ENCODE measurements at regions not wholly inside any gene's neighbourhood (a gene's known extent, or its start where the extent isn't known, plus 50 kb on each side); places are given as distances from the start of the nearest gene placed in this dataset.

DNA sequence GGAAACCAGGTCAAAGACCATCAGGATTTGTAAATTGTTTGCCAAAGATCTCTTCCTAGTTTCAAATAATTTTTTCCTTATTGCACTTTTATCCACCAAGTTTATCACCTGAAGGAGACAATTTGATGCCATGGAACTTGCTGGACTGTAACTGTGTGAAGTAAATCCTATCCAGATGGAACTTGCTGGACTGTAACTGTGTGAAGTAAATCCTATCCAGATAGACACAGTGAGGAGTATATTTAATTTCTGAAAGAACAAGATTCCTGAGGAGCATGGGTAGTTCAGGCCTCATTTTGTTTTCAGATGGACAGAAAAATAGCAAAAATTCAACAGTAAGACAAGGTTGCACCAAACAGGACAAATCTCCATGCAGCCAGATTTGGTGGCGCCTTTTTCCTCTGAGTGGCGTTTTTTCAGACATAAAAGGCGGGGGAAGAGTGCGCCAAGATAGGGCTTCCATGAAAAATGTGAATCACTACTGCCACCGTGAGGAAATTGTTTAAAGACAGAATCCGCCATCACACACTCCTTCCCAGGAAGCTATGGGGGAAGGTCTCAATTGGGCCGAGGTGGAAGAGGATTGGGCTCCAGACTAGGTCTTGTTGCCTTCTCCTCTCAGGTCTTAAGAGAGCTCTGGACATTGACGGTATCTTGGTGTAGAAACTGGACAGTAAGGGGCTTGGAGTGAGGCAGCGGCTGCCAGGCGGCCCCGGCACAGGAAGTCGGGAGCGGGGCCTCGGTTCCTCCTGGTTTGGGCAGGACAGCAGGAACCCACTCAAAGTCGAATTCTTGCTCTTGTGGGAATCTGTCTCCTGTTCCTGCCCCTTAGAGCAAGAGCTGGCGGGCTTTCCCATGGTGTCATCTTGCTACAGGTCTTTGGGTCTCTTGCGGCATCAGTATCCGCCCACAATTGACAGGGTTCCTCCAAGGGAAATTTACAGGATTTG, 234.7 kb downstream of the OR13H1 start:
- no peak for DNase-seq (ENCODE audit: low spot score)

DNA sequence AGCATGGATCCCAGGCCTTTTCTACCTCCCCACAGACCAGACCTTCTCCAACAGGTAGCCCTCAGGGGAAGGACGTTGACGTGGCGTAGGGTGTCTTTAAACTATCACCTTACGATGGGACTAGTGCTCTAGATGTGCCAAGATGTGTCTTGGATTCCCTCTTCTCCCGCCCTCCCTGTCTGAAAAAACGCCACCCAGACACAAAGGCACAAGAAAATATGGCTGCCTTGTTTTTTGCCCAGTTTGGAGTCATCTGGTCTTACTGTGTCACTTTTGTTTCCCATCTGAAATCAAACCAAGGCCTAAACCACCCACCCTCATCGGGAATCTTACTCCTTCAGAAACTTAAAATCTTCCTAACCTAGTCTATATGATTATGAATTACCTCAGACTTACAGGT, 235.4 kb downstream of the OR13H1 start:
- DNase-seq (ENCODE audit: low spot score) = no peak

DNA sequence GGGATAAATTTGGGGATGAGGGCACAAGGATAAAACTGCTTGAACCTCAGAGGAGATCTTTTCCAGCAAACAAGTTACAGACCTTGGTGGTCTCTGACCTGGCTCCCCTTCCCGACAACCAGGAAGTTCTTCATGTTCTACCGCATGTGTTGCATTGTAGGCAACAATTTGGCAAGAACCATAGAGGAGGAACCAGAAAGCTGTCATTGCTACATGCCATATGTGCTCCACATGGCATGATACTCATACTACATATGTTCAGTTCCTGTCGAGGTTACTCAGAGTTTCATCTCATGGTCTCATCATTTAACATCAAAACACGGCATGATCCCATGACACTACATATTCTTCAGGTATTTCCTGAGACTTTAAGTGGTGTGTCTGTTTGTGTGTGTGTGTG, 235.9 kb downstream of the OR13H1 start:
- DNase-seq (ENCODE audit: low spot score) = no peak

DNA sequence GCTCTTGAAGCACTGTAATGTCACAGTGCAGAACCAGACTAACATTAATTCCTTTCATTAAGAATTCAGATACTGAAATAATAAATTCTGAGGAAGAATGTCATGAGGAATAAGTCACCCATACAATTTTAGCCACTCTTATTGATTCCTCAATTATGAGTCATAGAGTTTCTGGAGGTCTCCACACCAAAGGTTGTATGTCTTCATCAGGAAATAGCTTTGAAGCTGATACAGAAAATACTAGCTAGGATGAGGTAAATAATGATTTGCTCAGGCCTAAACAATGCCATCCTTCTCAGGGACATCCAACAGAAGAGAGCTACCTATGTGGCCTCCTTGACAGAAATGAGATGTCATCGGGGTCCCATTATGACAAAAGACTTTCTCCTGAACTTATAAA, 238.8 kb downstream of the OR13H1 start:
- no peak for DNase-seq (ENCODE audit: low spot score)

DNA sequence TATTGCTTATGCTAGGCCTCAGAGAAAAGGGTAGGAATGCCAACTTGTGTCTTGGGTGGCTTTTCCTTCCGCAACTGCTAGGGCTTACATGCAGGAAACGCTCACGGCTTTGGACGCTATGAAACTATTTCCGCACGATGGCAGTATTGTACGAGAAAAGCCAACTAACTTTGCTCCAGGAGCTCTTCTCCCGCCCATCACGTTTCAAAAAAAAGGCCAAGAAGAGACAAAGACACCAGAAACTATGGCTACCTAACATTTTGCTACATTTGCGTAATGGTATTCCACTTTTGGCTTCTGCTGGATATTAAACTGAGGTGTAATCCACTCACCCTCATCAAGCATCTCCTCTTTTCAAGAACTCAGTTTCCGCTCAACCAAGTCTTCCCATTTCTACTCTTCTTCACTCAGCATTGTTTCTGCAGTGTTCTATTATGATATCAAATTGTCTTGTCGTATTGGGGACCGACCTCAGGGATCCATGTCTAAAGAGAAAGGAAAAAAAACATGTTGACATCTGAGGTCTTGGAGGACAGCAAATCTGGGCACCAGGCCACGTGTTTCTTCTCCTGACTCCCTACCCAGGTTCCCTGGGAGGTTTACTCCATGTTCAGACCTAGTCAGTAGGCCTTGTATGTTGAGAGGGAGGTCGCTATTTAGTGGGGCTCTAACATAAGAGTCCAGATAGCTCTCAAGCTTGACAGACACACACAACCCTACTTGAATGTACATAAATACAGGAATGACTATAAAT, 239.4 kb upstream of the STK26 start:
- no peak for DNase-seq (ENCODE audit: low spot score)

DNA sequence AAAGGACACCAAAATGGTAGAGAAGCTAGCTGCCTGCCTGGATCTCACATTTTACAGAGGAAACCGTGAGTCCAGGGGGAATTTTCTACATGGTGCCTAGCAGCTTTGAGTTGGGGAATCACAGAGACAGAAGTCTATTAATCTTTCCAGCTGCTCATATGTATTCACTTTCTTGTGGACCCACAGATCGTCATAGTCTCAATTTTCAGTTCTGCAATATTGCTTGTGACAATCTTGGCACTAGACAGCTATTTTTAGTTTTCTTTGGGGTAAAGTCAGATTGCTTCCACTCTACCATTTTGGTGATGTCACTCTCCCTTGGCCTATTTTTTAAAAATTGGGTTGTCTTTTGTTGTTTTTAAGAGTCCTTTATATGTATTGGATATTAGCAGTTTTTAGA, 233.4 kb upstream of the STK26 start:
- DNase-seq (ENCODE audit: low spot score) = no peak

DNA sequence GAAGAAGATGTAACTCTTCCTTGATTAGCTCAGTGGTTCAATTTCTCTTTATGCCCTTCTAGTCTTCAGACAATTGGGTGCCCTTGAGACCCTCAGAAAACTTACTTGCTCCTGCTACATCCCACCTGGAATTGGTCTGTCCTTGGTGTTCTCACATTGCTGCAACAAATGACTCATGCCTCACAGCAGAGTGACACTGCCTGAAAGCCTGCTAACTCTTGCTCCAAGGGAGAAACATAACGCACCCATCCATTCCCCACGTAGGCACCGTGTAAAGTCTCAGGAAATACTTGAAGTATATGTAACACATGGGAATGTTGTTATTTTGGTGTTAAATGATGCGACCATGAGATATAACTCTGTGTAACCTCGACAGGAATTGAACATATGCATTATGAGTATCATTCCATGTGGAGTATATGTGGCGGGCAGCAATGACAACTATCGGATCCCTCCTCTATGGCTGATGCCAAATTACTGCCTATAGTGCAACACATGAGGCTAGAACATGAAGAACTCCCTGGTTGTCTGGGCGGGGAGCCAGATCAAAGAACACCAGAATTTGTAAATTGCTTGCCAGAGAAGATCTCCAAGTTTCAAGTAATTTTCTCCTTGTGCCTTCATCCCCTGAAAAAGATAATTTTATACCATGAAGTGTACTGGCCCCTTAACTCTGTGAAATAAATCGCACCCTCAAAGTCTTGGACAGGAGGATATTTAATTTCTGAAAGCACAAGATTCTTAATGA, 231.3 kb upstream of the STK26 start:
- no peak for DNase-seq (ENCODE audit: low spot score)

DNA sequence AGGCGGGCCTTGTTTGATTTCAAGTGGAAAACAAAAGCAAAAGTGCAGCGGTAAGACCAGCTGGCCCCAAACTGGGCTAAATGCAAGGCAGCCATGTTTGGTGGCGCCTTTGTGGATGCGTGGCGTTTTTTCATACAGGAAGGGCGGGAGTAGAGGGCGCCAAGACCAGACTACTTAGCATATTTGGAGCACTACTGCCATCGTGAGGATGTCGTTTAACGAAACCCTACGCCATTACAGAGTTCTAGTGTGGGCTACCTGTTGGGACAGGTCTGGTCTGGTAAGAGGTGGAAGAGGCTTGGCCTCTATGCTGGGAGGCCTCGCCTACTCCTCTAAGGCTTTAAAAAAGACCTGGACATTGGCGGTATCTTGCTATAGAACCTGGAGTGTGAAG, 230.7 kb upstream of the STK26 start:
- DNase-seq (ENCODE audit: low spot score) = no peak

DNA sequence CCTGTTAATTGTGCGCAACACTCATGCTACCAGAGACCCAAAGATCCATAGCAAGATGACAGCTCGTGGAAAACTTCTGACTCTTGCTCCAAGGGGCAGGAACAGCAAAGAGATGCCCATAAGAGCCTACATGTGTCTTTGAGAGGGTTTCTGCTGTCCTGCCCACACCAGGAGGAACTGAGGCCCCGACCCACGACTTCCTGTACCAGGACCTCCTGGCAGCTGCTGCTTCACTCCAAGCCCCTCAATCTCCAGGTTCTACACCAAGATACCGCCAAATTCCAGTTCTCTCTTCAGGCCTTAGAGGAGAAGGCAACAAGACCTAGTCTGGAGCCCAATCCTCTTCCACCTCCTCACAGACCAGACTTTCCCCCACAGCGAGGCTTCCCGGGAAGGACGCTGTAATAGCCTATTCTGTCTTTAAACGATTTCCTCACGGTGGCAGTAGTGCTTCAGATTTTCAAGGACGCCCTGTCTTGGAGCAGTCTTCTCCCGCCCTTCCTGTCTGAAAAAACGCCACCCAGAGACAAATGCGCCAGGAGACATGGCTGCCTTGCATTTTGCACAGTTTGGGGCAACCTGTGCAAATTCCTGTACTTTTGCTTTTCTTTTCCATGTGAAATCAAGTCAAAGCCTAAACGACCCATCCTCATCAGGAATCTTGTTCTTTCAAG, 230.2 kb upstream of the STK26 start:
- DNase-seq (ENCODE audit: low spot score) = no peak

DNA sequence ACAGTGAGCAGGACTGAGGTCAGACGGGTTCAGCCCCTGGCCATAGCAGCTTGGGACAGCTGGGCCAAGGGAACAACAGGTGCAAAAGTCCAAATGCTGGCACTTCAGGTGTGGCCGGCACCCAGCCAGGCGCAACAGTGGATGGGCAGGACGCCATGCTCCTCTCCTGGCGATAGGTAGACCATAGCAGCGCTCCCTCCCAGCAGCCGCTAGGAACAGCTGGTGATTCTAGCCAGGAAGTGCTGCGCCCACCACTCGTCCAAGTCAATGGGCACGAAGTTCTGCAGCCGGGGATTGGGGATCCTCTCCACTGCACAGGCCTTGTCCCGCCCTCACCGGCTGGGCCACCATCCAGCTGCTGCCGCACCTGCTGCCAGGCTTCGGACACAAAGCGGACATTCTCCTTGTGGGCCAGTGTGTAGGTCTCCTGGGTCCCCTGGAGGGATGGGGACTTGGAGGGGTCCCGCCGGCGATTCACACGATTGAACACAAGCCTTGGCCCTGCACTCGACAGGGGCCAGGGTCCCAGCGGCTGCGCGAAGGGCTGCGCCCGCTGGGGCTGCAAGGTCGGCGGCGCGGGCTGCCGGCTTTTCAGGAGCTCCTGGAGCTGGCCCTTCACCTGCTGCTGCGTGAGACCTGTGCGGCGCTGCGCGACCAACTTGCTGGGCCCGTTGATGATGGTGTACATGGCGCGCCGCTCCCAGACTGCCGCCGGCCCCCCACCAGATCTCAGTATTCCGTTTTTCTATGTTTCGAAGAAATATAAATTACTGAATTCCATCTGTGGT, 227.5 kb upstream of the STK26 start:
- DNase-seq (ENCODE audit: low spot score) = no peak

DNA sequence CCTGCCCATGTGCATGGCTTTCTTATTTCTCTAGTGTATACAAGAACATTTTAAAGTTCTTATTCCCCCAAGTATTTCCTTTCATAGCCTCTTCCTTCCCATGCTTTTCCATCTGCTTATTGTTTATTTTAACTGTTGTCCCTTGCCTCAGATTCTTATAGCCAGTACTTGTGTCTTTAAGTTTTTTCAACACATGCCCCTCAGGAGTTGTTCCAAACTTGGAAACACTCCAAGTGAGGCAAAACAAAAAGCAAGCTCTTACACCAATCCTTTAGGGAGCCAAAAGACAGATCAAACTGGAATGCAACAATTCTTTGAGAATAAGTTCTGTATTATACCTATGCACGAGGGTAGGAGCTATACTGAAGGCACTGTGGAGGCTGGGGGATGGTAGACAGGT, 222.0 kb upstream of the STK26 start:
- DNase-seq (ENCODE audit: low spot score) = no peak

DNA sequence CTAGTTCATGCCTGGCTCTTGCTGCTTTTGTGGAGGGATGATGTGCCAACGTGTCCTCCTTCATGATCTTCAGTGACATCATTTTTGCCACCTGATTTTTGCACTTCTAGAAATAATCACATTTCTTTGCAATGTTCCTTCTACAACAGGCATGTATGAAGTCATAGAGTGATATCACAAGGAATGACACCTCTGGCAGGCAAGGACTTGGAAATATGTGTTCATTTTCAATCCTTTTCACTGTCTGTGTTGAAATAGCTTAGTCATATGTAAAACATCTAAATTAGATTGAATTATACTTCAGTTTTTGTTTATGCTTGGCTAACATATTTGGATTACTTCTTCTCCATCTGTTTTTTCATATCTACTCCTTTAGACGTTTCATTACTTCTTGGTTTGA, 221.2 kb upstream of the STK26 start:
- no peak for DNase-seq (ENCODE audit: low spot score)

DNA sequence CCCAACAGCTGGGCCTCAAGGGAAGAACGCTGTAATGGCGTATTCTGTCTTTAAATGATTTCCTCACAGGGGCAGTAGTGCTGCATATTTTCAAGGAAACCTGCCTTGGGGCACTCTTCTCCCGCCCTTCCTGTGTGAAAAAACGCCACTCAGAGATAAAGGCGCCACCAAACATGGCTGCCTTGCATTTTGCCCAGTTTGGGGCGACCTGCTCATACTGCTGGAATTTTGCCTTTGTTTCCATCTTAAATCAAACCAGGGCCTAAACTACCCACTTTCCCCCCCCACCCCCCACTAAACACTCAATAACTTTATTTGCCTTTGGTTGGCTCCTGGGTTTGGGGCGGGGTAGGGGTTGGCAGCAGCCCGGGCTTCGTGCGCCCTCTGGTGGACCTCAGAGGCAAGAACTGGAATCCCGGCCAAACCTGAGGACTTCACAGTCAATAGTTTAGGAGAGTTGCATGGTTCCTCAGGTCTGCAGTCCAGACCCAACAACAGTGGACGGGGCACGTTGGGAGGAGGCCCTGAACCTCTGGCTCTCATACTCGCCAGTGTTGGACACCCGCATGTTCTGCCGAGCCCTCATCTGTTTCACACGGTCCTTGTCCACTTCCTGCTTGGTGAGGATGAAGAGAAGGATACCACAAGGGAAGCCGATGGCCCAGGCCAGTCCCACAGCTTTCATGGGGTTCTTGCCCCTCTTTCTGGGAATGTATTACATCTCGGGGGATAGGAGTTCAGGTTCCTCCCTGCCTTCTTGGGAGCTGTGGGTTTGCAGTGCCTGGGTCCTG, 220.1 kb upstream of the STK26 start:
- peak; percentile 40 for DNase-seq (ENCODE audit: low spot score)

DNA sequence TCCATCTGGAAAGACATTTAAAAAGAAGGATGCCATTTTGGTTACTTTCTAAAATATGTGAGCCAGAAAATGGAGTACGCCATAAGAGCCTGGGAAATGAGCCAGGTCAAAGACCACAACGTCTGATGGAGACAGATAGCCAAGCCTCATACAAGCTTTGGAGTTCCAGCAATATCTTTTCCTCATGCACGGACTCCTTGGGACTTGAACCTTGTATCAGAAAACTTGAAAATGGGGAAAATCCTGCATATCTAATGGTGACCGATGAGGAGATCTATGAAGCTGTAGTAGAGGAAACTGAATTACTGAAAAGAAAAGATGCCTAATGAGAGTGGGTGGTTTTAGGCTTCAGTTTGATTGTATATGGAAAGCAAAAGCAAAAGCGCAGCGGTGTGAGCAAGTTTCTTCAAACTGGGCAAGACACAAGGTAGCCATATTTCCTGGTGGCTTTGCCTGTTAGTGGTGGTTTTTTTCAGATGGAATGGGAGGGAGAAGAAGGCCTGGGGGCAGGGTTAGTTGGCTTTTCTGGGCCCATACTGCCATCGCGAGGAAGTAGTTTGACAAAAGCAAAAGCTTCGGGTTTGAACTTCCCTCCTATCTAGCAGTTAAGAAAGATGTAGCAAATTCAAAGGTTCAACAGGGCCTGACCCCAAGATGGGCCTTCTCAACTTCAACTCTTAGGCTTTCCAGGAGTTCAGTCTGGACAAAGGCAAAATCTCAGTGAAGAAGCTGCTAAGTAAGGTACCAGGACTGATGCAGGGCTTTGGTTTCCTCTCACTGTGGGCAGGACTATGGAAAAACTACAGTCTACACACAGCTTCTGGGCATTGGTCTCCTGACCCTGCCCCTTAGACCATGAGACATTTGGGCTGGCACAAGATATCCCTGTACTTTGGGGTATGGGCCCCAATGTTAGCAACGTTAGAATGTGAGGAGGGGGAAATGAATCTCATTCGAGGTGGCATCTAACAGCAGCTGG, 210.0 kb upstream of the STK26 start:
- no peak for DNase-seq (ENCODE audit: low spot score)

DNA sequence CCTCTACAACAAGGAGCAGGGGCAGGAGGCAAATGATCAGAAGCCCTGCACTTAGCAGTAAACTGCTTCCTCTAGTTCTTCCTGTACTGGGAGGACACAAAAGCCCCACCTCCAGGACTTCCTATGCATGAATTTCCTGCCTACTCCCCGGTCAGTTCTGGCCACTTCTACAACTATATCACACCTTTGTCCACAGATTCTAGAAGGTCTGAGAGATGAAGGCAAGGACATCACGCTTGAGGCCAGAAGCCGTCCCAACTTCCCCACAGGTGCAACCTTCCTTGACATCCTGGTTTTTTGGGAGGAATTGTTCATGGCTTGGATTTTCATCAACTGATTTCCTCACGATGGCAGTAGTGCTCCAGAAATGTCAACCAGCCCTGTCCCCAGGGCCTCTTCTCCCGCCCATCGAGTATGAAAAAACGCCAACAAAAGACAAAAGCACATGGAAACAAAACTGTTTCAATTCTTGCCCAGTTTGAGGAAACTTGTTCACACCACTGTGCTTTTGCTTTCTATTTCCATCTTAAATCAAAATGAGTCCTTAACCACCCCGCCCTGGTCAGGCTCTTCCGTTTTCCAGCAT, 206.5 kb upstream of the STK26 start:
- DNase-seq (ENCODE audit: low spot score) = no peak

DNA sequence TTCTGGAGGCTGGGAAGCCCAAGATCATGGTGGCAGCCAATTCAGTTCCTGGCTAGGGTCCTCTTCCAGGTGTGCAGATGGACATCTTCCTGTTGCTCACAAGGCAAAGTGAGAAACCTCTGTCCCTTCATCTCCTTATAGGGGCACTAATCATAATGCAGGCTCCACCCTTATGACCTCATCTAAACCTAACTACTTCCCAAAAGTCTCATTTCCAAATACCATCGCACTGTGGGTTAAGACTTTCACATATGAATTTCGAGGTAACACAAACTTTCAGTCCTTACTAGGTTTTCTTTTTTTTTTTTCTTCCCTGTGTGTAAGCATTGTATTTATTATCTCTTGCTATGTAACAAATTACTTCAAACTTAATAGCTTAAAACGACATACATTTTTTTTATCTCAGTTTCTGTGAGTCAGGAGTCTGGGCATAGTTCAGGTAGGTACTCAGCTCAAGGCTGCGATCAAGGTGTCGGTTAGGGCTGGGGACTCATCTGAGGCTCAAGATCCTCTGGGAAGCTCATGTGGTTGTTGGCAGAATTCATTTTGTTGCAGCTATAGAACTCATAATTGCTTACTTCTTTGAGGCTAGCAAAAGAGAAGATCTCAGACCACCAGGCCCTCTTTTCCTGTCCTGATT, 204.7 kb upstream of the STK26 start:
- no peak for DNase-seq (ENCODE audit: low spot score)

DNA sequence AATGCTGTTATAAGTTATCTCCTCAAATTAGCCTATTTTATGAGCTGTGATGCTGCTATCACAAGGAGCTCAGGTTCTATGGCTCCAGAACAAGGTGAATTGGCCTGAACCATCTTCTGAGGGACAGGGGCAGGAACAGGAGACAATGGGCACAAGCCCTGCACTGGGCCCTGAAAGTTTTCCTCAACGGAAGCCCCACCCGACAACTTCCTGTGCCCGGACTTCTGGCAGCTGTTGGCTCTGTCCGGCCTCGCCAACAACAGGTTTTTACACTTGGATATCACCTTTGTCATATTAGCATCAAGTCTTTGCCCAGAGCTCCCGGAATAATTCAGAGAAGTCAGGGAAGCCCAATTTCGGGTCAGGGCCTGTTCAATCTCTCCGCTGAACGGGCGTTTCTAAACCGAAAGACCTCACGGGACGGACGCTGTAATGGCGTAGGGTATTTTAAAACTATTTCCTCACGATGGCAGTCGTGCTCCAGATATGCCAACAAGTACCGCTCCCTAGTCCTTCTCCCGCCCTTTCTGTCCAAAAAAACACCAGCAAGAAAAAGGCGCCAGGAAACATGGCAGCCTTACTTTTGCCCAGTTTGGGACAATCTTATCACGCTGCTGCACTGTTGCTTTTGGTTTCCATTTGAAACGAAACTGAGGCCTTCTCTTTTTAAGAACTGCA, 201.0 kb upstream of the STK26 start:
- DNase-seq (ENCODE audit: low spot score) = no peak

DNA sequence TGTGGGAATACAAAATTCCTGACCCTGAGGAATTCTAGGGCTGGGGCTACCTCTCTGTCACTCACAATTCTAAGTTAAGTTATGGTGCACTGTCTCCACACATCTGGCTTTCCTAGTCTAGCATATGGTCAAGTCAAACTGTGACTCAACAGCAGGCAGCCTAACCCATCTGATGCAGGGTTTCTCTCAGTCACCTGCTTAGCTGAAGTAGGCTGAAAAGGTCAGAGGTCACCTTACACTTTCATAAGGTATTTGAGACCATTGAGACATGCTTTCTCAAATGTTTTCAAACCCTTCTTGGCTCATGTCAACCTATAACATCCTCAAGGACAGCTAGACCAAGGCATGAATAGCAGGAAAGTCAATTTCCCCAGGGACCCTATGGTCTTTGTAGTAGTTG, 196.5 kb upstream of the STK26 start:
- DNase-seq (ENCODE audit: low spot score) = no peak

All from NAMALWA (cell line).